ENCODE measurements at regions not wholly inside any gene's neighbourhood (a gene's known extent, or its start where the extent isn't known, plus 50 kb on each side); places are given as distances from the start of the nearest gene placed in this dataset.

- ChIA-PET CTCF (no interaction called here), POLR2A (no interaction called here)
- Mint-ChIP-seq H3K4me3 (no peak overlapping the region), H3K27me3 (no peaks in the 10 kb centered on the region), H3K27ac (no peak overlapping the region), H3K36me3 (ENCODE audit: low read depth) (no peaks in the 10 kb centered on the region), H3K9me3 (no peaks in the 10 kb centered on the region), H3K4me1 (no peaks in the 10 kb centered on the region)
- intact Hi-C loops (cut with micrococcal nuclease): no loop called here
- DNase-seq: no peak
- no peak for ATAC-seq (ENCODE audit: low read depth)
- no peak for TF ChIP-seq CTCF (IDR thresholded peaks at IDR 0.05)
Observed at GRCh38 chr2:220270481-220271070, 643.1 kb downstream of the SLC4A3 start.

- H3K4me1 Mint-ChIP-seq: no peaks in the 10 kb centered on the region
- DNase-seq (no peak), ATAC-seq (ENCODE audit: low read depth) (no peak)
- intact Hi-C loops (cut with micrococcal nuclease): no loop called here
- H3K4me3 Mint-ChIP-seq: no peak overlapping the region
- ChIA-PET POLR2A (no interaction called here), CTCF (no interaction called here)
- H3K27ac Mint-ChIP-seq: no peak overlapping the region
- no peaks in the 10 kb centered on the region for H3K36me3 Mint-ChIP-seq (ENCODE audit: low read depth)
- no peaks in the 10 kb centered on the region for H3K9me3 Mint-ChIP-seq
- TF ChIP-seq CTCF (IDR thresholded peaks at IDR 0.05): no peak
- no peaks in the 10 kb centered on the region for H3K27me3 Mint-ChIP-seq
Observed at GRCh38 chr2:220272656-220273055, 645.2 kb downstream of the SLC4A3 start.

GRCh38 chr2:220273082-220273481 lies 645.7 kb downstream of the SLC4A3 start:
- POLR2A ChIA-PET: no interaction called here
- intact Hi-C loops (cut with micrococcal nuclease): no loop called here

GRCh38 chr2:220275454-220275853 lies 648.0 kb downstream of the SLC4A3 start:
- ATAC-seq (ENCODE audit: low read depth): no peak
- Mint-ChIP-seq H3K4me1 (no peaks in the 10 kb centered on the region), H3K27me3 (no peaks in the 10 kb centered on the region), H3K9me3 (no peaks in the 10 kb centered on the region), H3K27ac (no peak overlapping the region), H3K36me3 (ENCODE audit: low read depth) (no peaks in the 10 kb centered on the region), H3K4me3 (no peak overlapping the region)
- intact Hi-C loops (cut with micrococcal nuclease): no loop called here
- no peak for DNase-seq
- ChIA-PET POLR2A (no interaction called here), CTCF (no interaction called here)
- no peak for TF ChIP-seq CTCF (IDR thresholded peaks at IDR 0.05)

More at GRCh38 chr2:220273082-220273481, 645.7 kb downstream of the SLC4A3 start:
- Mint-ChIP-seq H3K4me3 (no peak overlapping the region), H3K36me3 (ENCODE audit: low read depth) (no peaks in the 10 kb centered on the region), H3K27ac (no peak overlapping the region), H3K9me3 (no peaks in the 10 kb centered on the region), H3K27me3 (no peaks in the 10 kb centered on the region), H3K4me1 (no peaks in the 10 kb centered on the region)
- no peak for ATAC-seq (ENCODE audit: low read depth)
- DNase-seq: no peak
- no peak for TF ChIP-seq CTCF (IDR thresholded peaks at IDR 0.05)
- CTCF ChIA-PET: no interaction called here

- H3K36me3 Mint-ChIP-seq (ENCODE audit: low read depth): no peaks in the 10 kb centered on the region
- peaks cover 2% of the 10 kb centered on the region for H3K27me3 Mint-ChIP-seq
- intact Hi-C loops (cut with micrococcal nuclease): no loop called here
- no peaks in the 10 kb centered on the region for H3K9me3 Mint-ChIP-seq
- DNase-seq (no peak), ATAC-seq (ENCODE audit: low read depth) (no peak)
- POLR2A ChIA-PET: no interaction called here
- H3K4me3 Mint-ChIP-seq: no peak overlapping the region
- TF ChIP-seq CTCF (IDR thresholded peaks at IDR 0.05): no peak
- CTCF ChIA-PET: no interaction called here
- H3K27ac Mint-ChIP-seq: no peak overlapping the region
- no peaks in the 10 kb centered on the region for H3K4me1 Mint-ChIP-seq
Observed at GRCh38 chr2:220276741-220277444, 649.5 kb downstream of the SLC4A3 start.
